Breast epithelium (tissue), 3 donors: ENCODE measurements at regions not wholly inside any gene's neighbourhood (a gene's known extent, or its start where the extent isn't known, plus 50 kb on each side); places are given as distances from the start of the nearest gene placed in this dataset.

Experiments used
- CTCF ChIP-seq, 3 donors: fragments of 450-650 bp; IDR thresholded peaks; one replicate each; pipeline ENCODE4 v1.5.1; 2016 to 2017; ENCODE audit warnings: antibody characterized with exemption in 3 of 3, mild to moderate bottlenecking in 3 of 3, moderate library complexity in 3 of 3
- POLR2A ChIP-seq: fragments of 450-650 bp; IDR thresholded peaks from one replicate; pipeline ENCODE4 v1.6.1; 2016; ENCODE audit warnings: antibody characterized with exemption, mild to moderate bottlenecking, moderate library complexity

GRCh38 chr2:43044093-43044681, 182.2 kb downstream of the ZFP36L2 start:
- TF ChIP-seq CTCF (IDR thresholded peaks at IDR 0.05) (no peak), POLR2A (no peak)
